Hepatocyte (in vitro differentiated cells): ENCODE measurements at regions not wholly inside any gene's neighbourhood (a gene's known extent, or its start where the extent isn't known, plus 50 kb on each side); places are given as distances from the start of the nearest gene placed in this dataset.

Experiments used
- CTCF ChIP-seq: fragments of 200-600 bp; sonication (generic); IDR thresholded peaks from 2 replicates; pipeline ENCODE4 v1.5.1; 2016; ENCODE audit warnings: antibody characterized with exemption, mild to moderate bottlenecking; ENCODE audit not compliant: poor library complexity
- EZH2 ChIP-seq: fragments of 200-600 bp; sonication (generic); IDR thresholded peaks from 2 replicates; pipeline ENCODE4 v1.6.1; 2016; ENCODE audit warnings: antibody characterized with exemption, mild to moderate bottlenecking, borderline replicate concordance

DNA sequence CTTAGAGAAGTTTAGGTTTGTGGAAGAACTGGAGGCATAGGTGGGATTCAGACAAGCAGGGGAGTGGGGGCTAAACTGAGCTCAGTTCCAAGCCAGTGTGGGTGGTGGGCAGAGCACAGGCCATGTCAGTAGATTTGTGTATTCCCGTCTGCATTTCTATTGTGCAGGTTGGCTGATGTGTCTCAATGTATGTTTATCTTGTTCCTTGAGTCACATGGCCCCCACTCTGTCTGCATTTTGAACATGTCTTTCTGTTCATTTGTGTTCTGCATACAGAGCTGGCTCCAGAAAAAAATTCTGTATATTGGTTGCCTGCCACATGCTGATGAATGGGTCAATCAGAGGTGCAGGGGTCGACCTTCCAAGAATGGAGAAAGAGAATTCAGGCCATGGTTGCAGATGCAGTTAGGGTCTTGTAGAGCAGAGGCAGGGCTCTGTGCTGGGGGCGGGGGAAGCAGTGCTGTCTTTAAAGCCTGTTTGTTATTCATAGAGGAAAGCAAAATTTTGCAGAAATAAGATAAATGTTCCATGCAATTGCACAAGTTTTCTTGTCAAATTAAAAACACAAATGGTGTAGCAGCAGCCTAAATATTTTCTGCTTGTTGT is 166.7 kb downstream of the CDH26 start:
- TF ChIP-seq CTCF: no peak
- TF ChIP-seq EZH2: no peak
